ENCODE measurements at regions not wholly inside any gene's neighbourhood (a gene's known extent, or its start where the extent isn't known, plus 50 kb on each side); places are given as distances from the start of the nearest gene placed in this dataset.

GRCh38 chr1:193590102-193590501 lies 403.7 kb upstream of the B3GALT2 start:
- Histone ChIP-seq H3K9me2 (replicated peaks; ENCODE audit: low read depth, low read length) (no peaks in the 10 kb centered on the region), H3K9me3 (ENCODE audit: insufficient read depth, low read depth, low read length) (no peaks in the 10 kb centered on the region), H3K79me2 (ENCODE audit: insufficient read depth, low read length) (no peaks in the 10 kb centered on the region), H2AFZ (ENCODE audit: low read length) (no peak overlapping the region), H3K9ac (ENCODE audit: low read depth, low read length, poor library complexity, severe bottlenecking) (no peak overlapping the region), H3K4me3 (ENCODE audit: low read length, poor library complexity, severe bottlenecking) (no peak overlapping the region), H3K27me3 (ENCODE audit: insufficient read depth, low read length, poor library complexity, severe bottlenecking) (no peaks in the 10 kb centered on the region), H4K20me1 (ENCODE audit: insufficient read depth, low read length, poor library complexity, severe bottlenecking) (no peaks in the 10 kb centered on the region), H3K36me3 (ENCODE audit: insufficient read depth, low read length) (no peaks in the 10 kb centered on the region), H3K4me1 (ENCODE audit: insufficient read depth, low read length, poor library complexity, severe bottlenecking) (no peaks in the 10 kb centered on the region), H3K4me2 (ENCODE audit: low read depth, low read length, poor library complexity, severe bottlenecking) (no peak overlapping the region), H3F3A (ENCODE audit: low read depth) (no peaks in the 10 kb centered on the region)
- TF ChIP-seq CTCF (conservative IDR thresholded peaks at IDR 0.05; ENCODE audit: low read length) = no peak
- no peak for TF ChIP-seq EZH2phosphoT487 (IDR thresholded peaks at IDR 0.05; ENCODE audit: borderline replicate concordance)

GRCh38 chr1:193589597-193590040 lies 403.2 kb upstream of the B3GALT2 start:
- no peaks in the 10 kb centered on the region for H4K20me1 ChIP-seq (ENCODE audit: insufficient read depth, low read length, poor library complexity, severe bottlenecking)
- H3K9me2 ChIP-seq (replicated peaks; ENCODE audit: low read depth, low read length) = no peaks in the 10 kb centered on the region
- no peak overlapping the region for H3K9ac ChIP-seq (ENCODE audit: low read depth, low read length, poor library complexity, severe bottlenecking)
- no peaks in the 10 kb centered on the region for H3F3A ChIP-seq (ENCODE audit: low read depth)
- H2AFZ ChIP-seq (ENCODE audit: low read length) = no peak overlapping the region
- no peak overlapping the region for H3K4me3 ChIP-seq (ENCODE audit: low read length, poor library complexity, severe bottlenecking)
- H3K27me3 ChIP-seq (ENCODE audit: insufficient read depth, low read length, poor library complexity, severe bottlenecking) = no peaks in the 10 kb centered on the region
- no peaks in the 10 kb centered on the region for H3K79me2 ChIP-seq (ENCODE audit: insufficient read depth, low read length)
- H3K9me3 ChIP-seq (ENCODE audit: insufficient read depth, low read depth, low read length) = no peaks in the 10 kb centered on the region
- H3K36me3 ChIP-seq (ENCODE audit: insufficient read depth, low read length) = no peaks in the 10 kb centered on the region
- TF ChIP-seq CTCF (conservative IDR thresholded peaks at IDR 0.05; ENCODE audit: low read length) (no peak), EZH2phosphoT487 (IDR thresholded peaks at IDR 0.05; ENCODE audit: borderline replicate concordance) (no peak)
- no peak overlapping the region for H3K4me2 ChIP-seq (ENCODE audit: low read depth, low read length, poor library complexity, severe bottlenecking)
- H3K4me1 ChIP-seq (ENCODE audit: insufficient read depth, low read length, poor library complexity, severe bottlenecking) = no peaks in the 10 kb centered on the region

- Histone ChIP-seq H3K79me2 (ENCODE audit: insufficient read depth, low read length) (no peaks in the 10 kb centered on the region), H3K36me3 (ENCODE audit: insufficient read depth, low read length) (no peaks in the 10 kb centered on the region), H3K9me3 (ENCODE audit: insufficient read depth, low read depth, low read length) (no peaks in the 10 kb centered on the region), H3K4me3 (ENCODE audit: low read length, poor library complexity, severe bottlenecking) (no peak overlapping the region), H3K4me1 (ENCODE audit: insufficient read depth, low read length, poor library complexity, severe bottlenecking) (no peaks in the 10 kb centered on the region), H3K4me2 (ENCODE audit: low read depth, low read length, poor library complexity, severe bottlenecking) (no peak overlapping the region), H3F3A (ENCODE audit: low read depth) (no peaks in the 10 kb centered on the region), H2AFZ (ENCODE audit: low read length) (no peak overlapping the region), H3K27me3 (ENCODE audit: insufficient read depth, low read length, poor library complexity, severe bottlenecking) (no peaks in the 10 kb centered on the region), H3K9me2 (replicated peaks; ENCODE audit: low read depth, low read length) (no peaks in the 10 kb centered on the region), H3K9ac (ENCODE audit: low read depth, low read length, poor library complexity, severe bottlenecking) (no peak overlapping the region), H4K20me1 (ENCODE audit: insufficient read depth, low read length, poor library complexity, severe bottlenecking) (no peaks in the 10 kb centered on the region)
- TF ChIP-seq EZH2phosphoT487 (IDR thresholded peaks at IDR 0.05; ENCODE audit: borderline replicate concordance) (no peak), CTCF (conservative IDR thresholded peaks at IDR 0.05; ENCODE audit: low read length) (no peak)
Measured at GRCh38 chr1:193588311-193589082, 402.1 kb upstream of the B3GALT2 start.

Measured in Loucy (cell line).